ENCODE measurements at regions not wholly inside any gene's neighbourhood (a gene's known extent, or its start where the extent isn't known, plus 50 kb on each side); places are given as distances from the start of the nearest gene placed in this dataset.

DNA sequence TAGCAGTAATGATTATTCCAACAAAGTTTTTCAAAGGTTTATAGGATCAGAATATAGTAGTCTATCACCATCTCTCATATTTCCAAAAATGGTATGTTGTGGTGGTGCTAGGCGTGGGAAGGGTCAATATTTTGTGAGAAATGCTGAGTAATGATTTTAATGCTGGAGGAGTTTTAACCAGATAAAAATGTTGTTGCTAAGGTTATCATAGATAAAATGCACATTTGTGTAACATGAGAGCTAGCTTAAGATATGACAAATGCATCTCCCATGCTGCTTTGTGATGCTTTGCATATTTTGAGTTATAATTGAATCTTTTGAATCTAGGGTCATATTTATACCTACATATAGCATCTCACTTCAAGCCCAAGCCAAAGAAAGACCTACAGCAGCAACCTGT lies 103.9 kb upstream of the ROBO1 start:
- TF ChIP-seq POLR2A (IDR thresholded peaks at IDR 0.05; ENCODE audit: low read depth, low read length) (no peak), TAF1 (IDR thresholded peaks at IDR 0.05; ENCODE audit: borderline replicate concordance, low read depth, low read length) (no peak)
